Mucosa of rectum (tissue), 2 donors: ENCODE measurements at regions not wholly inside any gene's neighbourhood (a gene's known extent, or its start where the extent isn't known, plus 50 kb on each side); places are given as distances from the start of the nearest gene placed in this dataset.

Experiments
- H3K27ac ChIP-seq, 2 donors: one replicate each; pipeline ENCODE4 v1.7.0; 2013; ENCODE audit warnings: inconsistent platforms in 2 of 2, low read depth in 2 of 2, low read length in 2 of 2
- H3K27me3 ChIP-seq, 2 donors: one replicate each; pipeline ENCODE4 v1.7.0; 2013; ENCODE audit warnings: low read length in 2 of 2; ENCODE audit not compliant: control insufficient read depth in 2 of 2, insufficient read depth in 2 of 2
- H3K36me3 ChIP-seq, 2 donors: one replicate each; pipeline ENCODE4 v1.7.0; 2013; ENCODE audit warnings: low read length in 2 of 2; ENCODE audit not compliant: control insufficient read depth in 2 of 2, insufficient read depth in 2 of 2
- H3K4me1 ChIP-seq, 2 donors: one replicate each; pipeline ENCODE4 v1.7.0; 2013; ENCODE audit warnings: low read length in 2 of 2, mild to moderate bottlenecking in 1 of 2; ENCODE audit not compliant: control insufficient read depth in 2 of 2, insufficient read depth in 2 of 2
- H3K4me3 ChIP-seq, 2 donors: one replicate each; pipeline ENCODE4 v1.7.0; 2013; ENCODE audit warnings: low read length in 2 of 2
- H3K9ac ChIP-seq, 2 donors: one replicate each; pipeline ENCODE4 v1.7.0; 2013; ENCODE audit warnings: low read length in 2 of 2, low read depth in 1 of 2, mild to moderate bottlenecking in 1 of 2
- H3K9me3 ChIP-seq, 2 donors: one replicate each; pipeline ENCODE4 v1.7.0; 2013; ENCODE audit warnings: low read length in 2 of 2; ENCODE audit not compliant: control insufficient read depth in 2 of 2
- donor health status: healthy.
- donor health status: Normal muscosa, but diverticular disease.

- no peak overlapping the region for H3K4me3 ChIP-seq
- no peaks in the 10 kb centered on the region for H3K4me1 ChIP-seq
- H3K27ac ChIP-seq, result no peak overlapping the region
- no peaks in the 10 kb centered on the region for H3K36me3 ChIP-seq
- no peak overlapping the region for H3K9ac ChIP-seq
- H3K9me3 ChIP-seq, result peaks cover 0 to 6% of the 10 kb centered on the region in 2 donors
- H3K27me3 ChIP-seq, result no peaks in the 10 kb centered on the region
Measured at GRCh38 chr10:30765616-30766015, 136.1 kb upstream of the LYZL2 start.

DNA sequence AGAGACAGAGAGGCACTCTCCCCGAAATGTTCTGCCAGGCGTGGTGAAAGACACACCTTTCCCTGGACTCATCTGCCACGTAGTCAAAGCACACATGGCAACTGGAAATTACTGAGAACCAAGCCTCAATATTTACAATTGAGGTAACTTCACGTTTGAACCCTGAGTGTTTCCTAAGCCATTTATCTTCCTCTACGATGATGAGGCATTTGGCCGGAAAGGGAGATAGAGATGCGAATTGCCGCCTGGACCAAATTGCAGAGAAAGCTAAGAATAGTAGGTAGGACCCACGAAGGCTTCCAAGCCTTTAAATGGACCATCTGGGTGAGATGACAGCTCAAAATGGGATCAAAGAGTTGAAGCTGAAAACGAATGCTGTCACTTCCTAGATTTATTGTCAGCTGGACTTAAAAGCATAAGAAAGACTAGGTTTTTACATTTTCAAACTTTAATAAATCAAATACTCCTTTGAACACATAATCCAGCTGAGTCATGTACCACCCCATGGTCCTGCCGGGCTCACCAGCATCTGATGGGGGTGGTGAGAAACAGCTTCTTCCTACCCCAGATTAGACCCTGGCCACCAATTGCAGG, 135.6 kb upstream of the LYZL2 start:
- Histone ChIP-seq H3K4me3 (no peak overlapping the region), H3K4me1 (no peaks in the 10 kb centered on the region), H3K27me3 (no peaks in the 10 kb centered on the region), H3K9ac (no peak overlapping the region), H3K9me3 (peaks cover 0 to 4% of the 10 kb centered on the region in 2 donors), H3K36me3 (no peaks in the 10 kb centered on the region), H3K27ac (no peak overlapping the region)

DNA sequence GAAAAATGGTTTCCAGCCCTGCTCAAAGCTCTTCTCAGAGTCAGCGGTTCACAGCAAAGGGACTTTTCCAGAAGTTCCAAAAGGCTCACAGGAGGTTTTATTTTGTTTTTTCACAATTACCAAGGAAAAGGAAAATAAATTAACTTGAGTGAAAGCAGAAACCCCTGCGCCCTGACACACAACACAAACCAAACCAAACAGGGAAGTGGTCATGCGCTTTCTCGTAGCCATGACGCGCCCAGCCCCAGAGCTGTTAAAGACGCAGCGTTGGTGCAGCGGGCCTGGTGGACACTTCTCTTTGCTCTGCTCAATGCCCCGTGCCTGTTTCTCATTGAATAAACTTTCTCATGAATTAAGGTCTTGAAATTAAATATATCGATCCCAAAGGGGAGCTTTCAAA, 134.4 kb upstream of the LYZL2 start:
- H3K36me3 ChIP-seq, result no peaks in the 10 kb centered on the region
- no peaks in the 10 kb centered on the region for H3K4me1 ChIP-seq
- no peaks in the 10 kb centered on the region for H3K9me3 ChIP-seq
- no peaks in the 10 kb centered on the region for H3K27me3 ChIP-seq
- H3K9ac ChIP-seq, result no peak overlapping the region
- no peak overlapping the region for H3K27ac ChIP-seq
- no peak overlapping the region for H3K4me3 ChIP-seq

- no peaks in the 10 kb centered on the region for H3K27me3 ChIP-seq
Measured at GRCh38 chr10:30762620-30763019, 133.1 kb upstream of the LYZL2 start.

GRCh38 chr10:30759423-30759822, 129.9 kb upstream of the LYZL2 start:
- Histone ChIP-seq H3K36me3 (no peaks in the 10 kb centered on the region), H3K9ac (no peak overlapping the region), H3K4me3 (no peak overlapping the region), H3K27me3 (no peaks in the 10 kb centered on the region), H3K27ac (no peak overlapping the region), H3K4me1 (no peaks in the 10 kb centered on the region), H3K9me3 (no peaks in the 10 kb centered on the region)

More at GRCh38 chr10:30762620-30763019, 133.1 kb upstream of the LYZL2 start:
- H3K4me1 ChIP-seq, result no peaks in the 10 kb centered on the region
- no peak overlapping the region for H3K9ac ChIP-seq
- no peak overlapping the region for H3K4me3 ChIP-seq
- no peaks in the 10 kb centered on the region for H3K36me3 ChIP-seq
- H3K27ac ChIP-seq, result no peak overlapping the region
- no peaks in the 10 kb centered on the region for H3K9me3 ChIP-seq

DNA sequence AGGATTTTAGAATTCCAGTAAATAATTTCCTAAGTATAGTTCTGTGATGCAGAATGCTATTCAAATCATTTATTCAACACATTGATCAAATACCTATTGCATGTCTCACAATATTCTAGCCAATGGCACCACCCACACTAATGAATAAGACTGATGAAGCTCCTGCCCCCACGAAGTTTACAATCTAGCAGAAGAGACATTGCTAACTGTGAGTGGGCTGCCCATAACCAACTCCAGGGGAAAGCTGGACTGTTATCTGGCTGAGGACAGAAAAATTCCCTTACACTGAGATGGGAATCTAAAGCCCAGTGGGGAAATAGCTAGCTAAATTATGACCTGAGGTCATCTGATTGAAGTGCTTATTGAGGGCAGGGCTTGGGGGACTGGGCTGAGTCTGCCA, 128.8 kb upstream of the LYZL2 start:
- Histone ChIP-seq H3K4me1 (no peaks in the 10 kb centered on the region), H3K36me3 (no peaks in the 10 kb centered on the region), H3K27ac (no peak overlapping the region), H3K9me3 (no peaks in the 10 kb centered on the region), H3K27me3 (no peaks in the 10 kb centered on the region), H3K4me3 (no peak overlapping the region), H3K9ac (no peak overlapping the region)

GRCh38 chr10:30756896-30757295, 127.3 kb upstream of the LYZL2 start:
- Histone ChIP-seq H3K9me3 (no peaks in the 10 kb centered on the region), H3K36me3 (no peaks in the 10 kb centered on the region), H3K4me3 (no peak overlapping the region), H3K27me3 (no peaks in the 10 kb centered on the region), H3K4me1 (no peaks in the 10 kb centered on the region), H3K27ac (no peak overlapping the region), H3K9ac (no peak overlapping the region)

GRCh38 chr10:30756151-30756550, 126.6 kb upstream of the LYZL2 start:
- Histone ChIP-seq H3K9ac (no peak overlapping the region), H3K27ac (no peak overlapping the region), H3K9me3 (no peaks in the 10 kb centered on the region), H3K4me1 (no peaks in the 10 kb centered on the region), H3K36me3 (no peaks in the 10 kb centered on the region), H3K4me3 (no peak overlapping the region), H3K27me3 (no peaks in the 10 kb centered on the region)

- Histone ChIP-seq H3K4me1 (no peaks in the 10 kb centered on the region), H3K27me3 (no peaks in the 10 kb centered on the region), H3K9me3 (no peaks in the 10 kb centered on the region), H3K9ac (no peak overlapping the region), H3K36me3 (no peaks in the 10 kb centered on the region), H3K4me3 (no peak overlapping the region), H3K27ac (no peak overlapping the region)
Measured at GRCh38 chr10:30755441-30755953, 125.9 kb upstream of the LYZL2 start.

DNA sequence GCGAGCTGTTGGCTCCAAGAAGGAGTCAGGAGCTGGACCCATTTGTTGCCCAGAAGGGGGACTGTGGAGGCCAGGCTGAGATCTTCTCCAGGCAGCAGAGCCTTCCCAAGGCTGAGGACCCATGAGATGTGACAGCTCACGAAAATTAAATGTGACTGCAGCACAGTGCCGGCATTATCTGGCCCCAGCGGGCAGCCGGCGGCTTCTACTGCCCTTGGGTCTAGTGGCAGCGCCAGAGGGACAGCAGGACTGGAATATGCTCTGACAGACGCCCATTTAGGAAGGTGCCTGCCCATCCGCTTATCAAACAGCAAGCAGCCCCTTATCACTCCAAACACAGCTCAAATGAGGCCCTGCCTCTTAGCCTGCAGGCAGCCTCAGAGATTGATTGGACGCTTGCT, 122.9 kb upstream of the LYZL2 start:
- Histone ChIP-seq H3K9ac (no peak overlapping the region), H3K9me3 (no peaks in the 10 kb centered on the region), H3K4me3 (no peak overlapping the region), H3K27me3 (no peaks in the 10 kb centered on the region), H3K4me1 (no peaks in the 10 kb centered on the region), H3K27ac (no peak overlapping the region), H3K36me3 (no peaks in the 10 kb centered on the region)
